Kidney (tissue), 13 donors: ENCODE measurements at regions not wholly inside any gene's neighbourhood (a gene's known extent, or its start where the extent isn't known, plus 50 kb on each side); places are given as distances from the start of the nearest gene placed in this dataset.

Experiments used
- DNase-seq, 5 donors: peaks; one replicate each; pipeline ENCODE4 v3.0.0-alpha.2; 2013 to 2020
- FAIRE-seq: peaks from 2 replicates; lab custom pipeline; 2012; peaks lifted over from hg19 to GRCh38; lab: Jason Lieb, UNC
- H3K27ac ChIP-seq, 2 donors: one replicate each; pipeline ENCODE4 v1.7.0; 2013; ENCODE audit warnings: low read depth in 2 of 2, low read length in 2 of 2, inconsistent platforms in 1 of 2
- H3K27me3 ChIP-seq: one replicate; pipeline ENCODE4 v1.7.1; 2013; ENCODE audit warnings: low read length, inconsistent platforms; ENCODE audit not compliant: control insufficient read depth, insufficient read depth
- H3K36me3 ChIP-seq, 3 donors: one replicate each; pipeline versions ENCODE4 v1.7.0 to v1.7.1; 2013; ENCODE audit warnings: low read length in 3 of 3, control low read depth in 1 of 3, inconsistent platforms in 1 of 3; ENCODE audit not compliant: insufficient read depth in 3 of 3, control insufficient read depth in 2 of 3
- H3K4me1 ChIP-seq, 3 donors: one replicate each; pipeline versions ENCODE4 v1.7.0 to v1.7.1; 2013; ENCODE audit warnings: low read length in 3 of 3, inconsistent platforms in 1 of 3, low read depth in 1 of 3; ENCODE audit not compliant: control insufficient read depth in 2 of 3, insufficient read depth in 2 of 3
- H3K4me3 ChIP-seq, 3 donors: one replicate each; pipeline versions ENCODE4 v1.7.0 to v1.8.1; 2013; ENCODE audit warnings: low read length in 3 of 3, control low read depth in 1 of 3, inconsistent platforms in 1 of 3
- H3K9ac ChIP-seq, 3 donors: one replicate each; pipeline versions ENCODE4 v1.7.0 to v1.7.1; 2013; ENCODE audit warnings: low read length in 3 of 3, control low read depth in 1 of 3, inconsistent platforms in 1 of 3
- H3K9me3 ChIP-seq, 3 donors: one replicate each; pipeline versions ENCODE4 v1.7.0 to v1.7.1; 2013; ENCODE audit warnings: low read length in 3 of 3, control low read depth in 1 of 3, inconsistent platforms in 1 of 3; ENCODE audit not compliant: control insufficient read depth in 2 of 3, insufficient read depth in 1 of 3
- CTCF ChIP-seq: IDR thresholded peaks from 3 replicates; pipeline ENCODE4 v1.5.1; 2012; ENCODE audit warnings: mild to moderate bottlenecking, moderate library complexity, borderline replicate concordance; ENCODE audit not compliant: insufficient read depth; ENCODE audit errors: extremely low read depth
- intact Hi-C: fragments of 100-400 bp; cut with DNase I; formaldehyde crosslinking; loops from one replicate; pipeline ENCODE4 v1.11.1; 2022
- donor health status: control.
- donor health status: control.
- donor health status: control.
- donor health status: control.
- donor health status: control.
- donor health status: DM: yes; HTN: yes; CAD: no.
- donor health status: Normal renal cell carcinoma (clear cell type).

DNA sequence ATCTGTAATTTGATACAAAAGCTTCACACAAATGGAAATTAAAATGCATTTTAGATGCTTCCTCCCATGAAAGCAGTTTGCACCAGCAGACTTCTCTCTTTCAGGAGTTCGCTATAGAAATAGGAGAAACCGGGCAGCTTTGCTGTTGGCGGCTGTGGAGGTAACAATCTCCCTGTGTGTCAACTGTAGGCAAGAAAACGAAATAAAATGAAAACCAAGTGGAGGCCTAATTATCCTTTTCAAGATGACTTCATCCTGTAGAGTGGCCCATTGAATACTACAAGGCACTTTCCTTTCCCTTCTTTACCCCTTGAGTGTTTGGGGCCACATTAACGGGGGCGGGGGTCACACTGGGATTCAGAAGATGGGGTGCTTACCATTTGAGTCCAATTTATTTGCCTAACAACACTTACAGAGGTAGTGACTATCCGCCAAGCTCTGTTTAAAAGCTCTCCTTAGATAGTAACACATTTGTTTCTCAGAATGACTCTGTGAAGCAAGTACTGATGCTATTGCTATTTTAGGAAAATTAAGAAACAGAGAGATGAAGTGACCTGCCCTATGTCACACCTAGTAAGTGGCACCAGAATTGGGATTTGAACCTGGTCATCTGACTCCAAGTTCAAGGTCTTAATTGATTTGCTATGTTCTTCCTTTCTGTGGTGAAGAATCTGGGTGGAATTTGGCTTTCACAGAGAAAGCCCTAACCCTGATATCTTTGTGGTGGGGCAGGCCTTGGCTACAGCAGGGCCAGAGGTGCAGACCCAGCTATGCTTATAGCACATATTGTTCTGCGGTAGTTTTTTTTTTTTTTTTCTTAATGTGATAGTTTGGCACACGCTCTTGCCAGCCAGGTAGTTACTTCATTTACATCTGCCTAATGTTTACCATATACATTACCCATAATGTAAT is 125.5 kb upstream of the MPHOSPH6 start:
- FAIRE-seq, result no peak

GRCh38 chr16:82293671-82294070 is 123.6 kb upstream of the MPHOSPH6 start:
- Histone ChIP-seq H3K27ac (no peak overlapping the region), H3K4me1 (no peaks in the 10 kb centered on the region), H3K27me3 (no peaks in the 10 kb centered on the region), H3K9me3 (no peaks in the 10 kb centered on the region), H3K9ac (no peak overlapping the region), H3K4me3 (no peak overlapping the region), H3K36me3 (no peaks in the 10 kb centered on the region)
- intact Hi-C loops, result no loop called here
- DNase-seq (no peak), FAIRE-seq (no peak)
- no peak for TF ChIP-seq CTCF

More for the DNA sequence above, 125.5 kb upstream of the MPHOSPH6 start:
- no peak overlapping the region for H3K9ac ChIP-seq
- H3K27me3 ChIP-seq, result no peaks in the 10 kb centered on the region
- no peak for TF ChIP-seq CTCF
- H3K36me3 ChIP-seq, result no peaks in the 10 kb centered on the region
- intact Hi-C loops, result no loop called here
- H3K27ac ChIP-seq, result no peak overlapping the region
- H3K4me3 ChIP-seq, result no peak overlapping the region
- H3K4me1 ChIP-seq, result no peaks in the 10 kb centered on the region
- H3K9me3 ChIP-seq, result no peaks in the 10 kb centered on the region
- no peak for DNase-seq

- FAIRE-seq, result no peak
- intact Hi-C loops, result no loop called here
- no peak for TF ChIP-seq CTCF
These were observed 117.9 kb upstream of the MPHOSPH6 start for GRCh38 chr16:82287937-82288336.

More at GRCh38 chr16:82287937-82288336, 117.9 kb upstream of the MPHOSPH6 start:
- H3K4me1 ChIP-seq, result no peaks in the 10 kb centered on the region
- H3K9me3 ChIP-seq, result no peaks in the 10 kb centered on the region
- no peak overlapping the region for H3K9ac ChIP-seq
- no peak overlapping the region for H3K4me3 ChIP-seq
- no peak overlapping the region for H3K27ac ChIP-seq
- no peak for DNase-seq
- H3K36me3 ChIP-seq, result no peaks in the 10 kb centered on the region
- H3K27me3 ChIP-seq, result no peaks in the 10 kb centered on the region
